ENCODE measurements at regions not wholly inside any gene's neighbourhood (a gene's known extent, or its start where the extent isn't known, plus 50 kb on each side); places are given as distances from the start of the nearest gene placed in this dataset.

DNA sequence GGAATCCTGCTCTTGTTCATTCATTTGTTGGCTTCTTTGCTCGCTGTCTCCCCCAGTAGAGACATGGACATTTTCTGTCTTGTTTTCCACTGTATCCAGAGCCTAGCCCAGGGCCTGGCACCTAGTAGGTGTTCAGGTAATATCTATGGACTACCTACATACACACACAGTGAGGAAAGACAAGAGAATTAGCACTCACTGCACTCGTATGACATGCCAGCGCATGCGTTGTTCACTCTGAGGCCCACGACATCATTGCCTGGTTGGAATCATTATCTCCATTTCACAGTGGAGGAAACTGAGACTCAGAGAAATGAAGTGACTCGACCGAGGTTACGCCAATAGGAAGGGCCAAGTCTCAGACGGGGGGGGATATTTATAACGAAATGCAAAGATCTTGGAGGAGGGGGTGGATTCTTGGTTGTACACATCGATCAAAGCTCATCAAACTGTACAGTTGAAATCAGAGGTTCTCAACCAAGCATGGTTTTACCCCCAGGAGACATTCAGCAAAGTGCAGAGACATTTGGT, 140.1 kb upstream of the PTPN1 start:
- Histone ChIP-seq H3K27me3 (ENCODE audit: insufficient read depth, insufficient read length) (no peaks in the 10 kb centered on the region), H3K9ac (ENCODE audit: insufficient read length, low read depth) (no peak overlapping the region), H3K4me3 (ENCODE audit: insufficient read length, low read depth) (no peak overlapping the region), H3K4me1 (ENCODE audit: insufficient read depth, insufficient read length) (no peaks in the 10 kb centered on the region), H3K36me3 (ENCODE audit: insufficient read depth, insufficient read length, low read length) (no peaks in the 10 kb centered on the region), H3K9me3 (ENCODE audit: insufficient read depth, low read length) (no peaks in the 10 kb centered on the region)
- TF ChIP-seq YY1 (IDR thresholded peaks at IDR 0.05; ENCODE audit: insufficient read depth, insufficient read length) (no peak), ZNF274 (IDR thresholded peaks at IDR 0.05; ENCODE audit: low read depth, low read length) (no peak), SUZ12 (IDR thresholded peaks at IDR 0.05; ENCODE audit: extremely low read depth, insufficient read depth, insufficient read length) (no peak)
- no peak for DNase-seq (ENCODE audit: low read depth, low spot score)

- Histone ChIP-seq H3K9me3 (ENCODE audit: insufficient read depth, low read length) (no peaks in the 10 kb centered on the region), H3K9ac (ENCODE audit: insufficient read length, low read depth) (no peak overlapping the region), H3K36me3 (ENCODE audit: insufficient read depth, insufficient read length, low read length) (no peaks in the 10 kb centered on the region), H3K4me3 (ENCODE audit: insufficient read length, low read depth) (no peak overlapping the region), H3K4me1 (ENCODE audit: insufficient read depth, insufficient read length) (peaks cover 4% of the 10 kb centered on the region), H3K27me3 (ENCODE audit: insufficient read depth, insufficient read length) (no peaks in the 10 kb centered on the region)
- DNase-seq (ENCODE audit: low read depth, low spot score) = no peak
- TF ChIP-seq ZNF274 (IDR thresholded peaks at IDR 0.05; ENCODE audit: low read depth, low read length) (no peak), SUZ12 (IDR thresholded peaks at IDR 0.05; ENCODE audit: extremely low read depth, insufficient read depth, insufficient read length) (no peak)
These were observed 138.1 kb upstream of the PTPN1 start for GRCh38 chr20:50371878-50372769.

- Histone ChIP-seq H3K4me3 (ENCODE audit: insufficient read length, low read depth) (no peak overlapping the region), H3K36me3 (ENCODE audit: insufficient read depth, insufficient read length, low read length) (no peaks in the 10 kb centered on the region), H3K9me3 (ENCODE audit: insufficient read depth, low read length) (no peaks in the 10 kb centered on the region), H3K9ac (ENCODE audit: insufficient read length, low read depth) (no peak overlapping the region), H3K27me3 (ENCODE audit: insufficient read depth, insufficient read length) (no peaks in the 10 kb centered on the region), H3K4me1 (ENCODE audit: insufficient read depth, insufficient read length) (peaks cover 4% of the 10 kb centered on the region)
- TF ChIP-seq SUZ12 (IDR thresholded peaks at IDR 0.05; ENCODE audit: extremely low read depth, insufficient read depth, insufficient read length) = no peak
- DNase-seq (ENCODE audit: low read depth, low spot score) = no peak
These were observed 137.5 kb upstream of the PTPN1 start for GRCh38 chr20:50372770-50373088.

DNA sequence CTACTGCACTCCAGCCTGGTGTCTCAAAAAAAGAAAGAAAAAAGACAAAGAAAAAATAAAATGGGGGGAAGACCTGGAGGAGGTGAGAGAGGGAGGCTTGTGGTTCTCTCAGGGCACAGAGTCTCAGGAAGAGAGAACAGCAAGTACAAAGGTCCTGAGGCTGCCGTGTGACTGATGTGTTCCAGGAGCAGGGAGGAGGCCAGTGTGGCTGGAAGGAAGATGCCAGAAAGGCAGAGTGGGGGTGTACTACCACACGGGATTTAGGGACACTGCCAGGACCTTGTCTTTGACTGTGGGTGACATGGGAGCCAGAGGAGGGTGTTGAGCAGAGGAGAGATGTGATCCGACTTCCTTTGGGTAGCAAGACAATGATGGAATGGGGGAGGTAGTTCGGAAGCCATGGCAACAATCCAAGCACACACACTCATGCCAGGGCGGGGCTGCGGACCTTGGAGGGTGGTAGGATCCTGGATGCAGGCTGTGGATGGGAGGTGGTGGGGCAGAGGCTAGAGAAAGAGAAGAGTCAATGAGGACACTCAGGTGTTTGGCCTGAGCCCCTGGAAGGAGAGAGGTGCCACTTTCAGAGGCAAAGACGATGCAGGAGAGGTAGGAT, 136.4 kb upstream of the PTPN1 start:
- no peaks in the 10 kb centered on the region for H3K36me3 ChIP-seq (ENCODE audit: insufficient read depth, insufficient read length, low read length)
- TF ChIP-seq YY1 (IDR thresholded peaks at IDR 0.05; ENCODE audit: insufficient read depth, insufficient read length) = no peak
- TF ChIP-seq SUZ12 (IDR thresholded peaks at IDR 0.05; ENCODE audit: extremely low read depth, insufficient read depth, insufficient read length) = no peak
- TF ChIP-seq ZNF274 (IDR thresholded peaks at IDR 0.05; ENCODE audit: low read depth, low read length) = no peak
- DNase-seq (ENCODE audit: low read depth, low spot score) = no peak
- no peak overlapping the region for H3K4me3 ChIP-seq (ENCODE audit: insufficient read length, low read depth)
- no peaks in the 10 kb centered on the region for H3K27me3 ChIP-seq (ENCODE audit: insufficient read depth, insufficient read length)
- H3K9ac ChIP-seq (ENCODE audit: insufficient read length, low read depth) = no peak overlapping the region
- H3K4me1 ChIP-seq (ENCODE audit: insufficient read depth, insufficient read length) = peaks cover 4% of the 10 kb centered on the region
- H3K9me3 ChIP-seq (ENCODE audit: insufficient read depth, low read length) = no peaks in the 10 kb centered on the region

- Histone ChIP-seq H3K4me1 (ENCODE audit: insufficient read depth, insufficient read length) (peaks cover 8% of the 10 kb centered on the region), H3K36me3 (ENCODE audit: insufficient read depth, insufficient read length, low read length) (no peaks in the 10 kb centered on the region), H3K9ac (ENCODE audit: insufficient read length, low read depth) (no peak overlapping the region), H3K4me3 (ENCODE audit: insufficient read length, low read depth) (no peak overlapping the region), H3K27me3 (ENCODE audit: insufficient read depth, insufficient read length) (no peaks in the 10 kb centered on the region), H3K9me3 (ENCODE audit: insufficient read depth, low read length) (no peaks in the 10 kb centered on the region)
- no peak for DNase-seq (ENCODE audit: low read depth, low spot score)
- TF ChIP-seq SUZ12 (IDR thresholded peaks at IDR 0.05; ENCODE audit: extremely low read depth, insufficient read depth, insufficient read length) (no peak), YY1 (IDR thresholded peaks at IDR 0.05; ENCODE audit: insufficient read depth, insufficient read length) (no peak), ZNF274 (IDR thresholded peaks at IDR 0.05; ENCODE audit: low read depth, low read length) (no peak)
These were observed 135.6 kb upstream of the PTPN1 start for GRCh38 chr20:50374541-50375078.

DNA sequence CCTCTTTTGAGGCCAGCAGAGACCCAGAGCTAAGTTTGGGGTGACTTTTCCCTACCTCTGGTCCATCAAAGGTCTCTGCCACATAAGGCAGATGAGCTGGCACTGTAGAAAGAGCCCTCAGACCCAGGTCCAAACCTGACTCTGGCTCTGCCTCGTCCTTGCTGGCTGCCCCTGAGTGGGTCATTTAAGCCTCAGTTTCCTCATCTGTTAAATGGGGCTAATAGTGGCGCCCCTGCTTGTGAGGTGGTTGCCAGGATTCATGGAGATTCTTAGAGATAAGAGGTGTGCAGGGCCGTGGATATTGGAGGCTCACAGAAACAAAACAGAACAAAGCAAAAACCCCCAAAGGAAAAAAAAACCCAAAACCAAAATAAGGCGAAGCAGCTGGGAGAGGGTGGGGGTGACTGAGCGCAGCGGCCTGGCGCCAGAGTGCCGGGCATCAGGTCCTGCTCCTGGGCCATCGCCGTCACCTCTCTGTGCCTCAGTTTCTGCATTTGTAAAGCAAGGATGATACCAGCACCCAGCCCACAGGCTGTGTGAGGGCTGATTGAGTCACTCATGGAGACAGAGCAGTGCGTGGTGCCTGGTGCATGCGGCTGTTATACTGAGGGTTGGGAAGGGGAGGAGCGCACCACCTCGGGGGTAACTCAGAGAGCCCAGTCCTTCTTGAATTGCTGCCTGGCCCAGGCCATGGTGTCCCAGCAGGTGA, 133.8 kb upstream of the PTPN1 start:
- TF ChIP-seq SUZ12 (IDR thresholded peaks at IDR 0.05; ENCODE audit: extremely low read depth, insufficient read depth, insufficient read length) (no peak), YY1 (IDR thresholded peaks at IDR 0.05; ENCODE audit: insufficient read depth, insufficient read length) (no peak), ZNF274 (IDR thresholded peaks at IDR 0.05; ENCODE audit: low read depth, low read length) (no peak)
- Histone ChIP-seq H3K9ac (ENCODE audit: insufficient read length, low read depth) (peak overlapping the region; percentile 13), H3K36me3 (ENCODE audit: insufficient read depth, insufficient read length, low read length) (no peaks in the 10 kb centered on the region), H3K4me1 (ENCODE audit: insufficient read depth, insufficient read length) (peaks cover 9% of the 10 kb centered on the region), H3K27me3 (ENCODE audit: insufficient read depth, insufficient read length) (no peaks in the 10 kb centered on the region), H3K9me3 (ENCODE audit: insufficient read depth, low read length) (no peaks in the 10 kb centered on the region), H3K4me3 (ENCODE audit: insufficient read length, low read depth) (no peak overlapping the region)
- no peak for DNase-seq (ENCODE audit: low read depth, low spot score)

Data from NT2/D1 (cell line).